Stimulated activated CD8-positive, alpha-beta memory T cell treated with anti-CD3 and anti-CD28 coated beads, Interleukin-15, amount 100 ng/mL, for 48 hours (primary cell): ENCODE measurements at regions not wholly inside any gene's neighbourhood (a gene's known extent, or its start where the extent isn't known, plus 50 kb on each side); places are given as distances from the start of the nearest gene placed in this dataset.
"Not testable (repeated sequence)": the region's sequence is repeated elsewhere in the genome, so short reads cannot be mapped to it uniquely, and the experiment has no call there.

Experiments
- DNase-seq, 2 donors: peaks; one replicate each; pipeline ENCODE4 v3.0.0-alpha.2; 2020; ENCODE audit warnings: low read depth in 2 of 2

GRCh38 chr4:28075401-28075956 lies 1214.8 kb downstream of the STIM2 start:
- no peak for DNase-seq

- not testable (repeated sequence) for DNase-seq
Observed at GRCh38 chr4:28077203-28077602, 1216.6 kb downstream of the STIM2 start.

DNA sequence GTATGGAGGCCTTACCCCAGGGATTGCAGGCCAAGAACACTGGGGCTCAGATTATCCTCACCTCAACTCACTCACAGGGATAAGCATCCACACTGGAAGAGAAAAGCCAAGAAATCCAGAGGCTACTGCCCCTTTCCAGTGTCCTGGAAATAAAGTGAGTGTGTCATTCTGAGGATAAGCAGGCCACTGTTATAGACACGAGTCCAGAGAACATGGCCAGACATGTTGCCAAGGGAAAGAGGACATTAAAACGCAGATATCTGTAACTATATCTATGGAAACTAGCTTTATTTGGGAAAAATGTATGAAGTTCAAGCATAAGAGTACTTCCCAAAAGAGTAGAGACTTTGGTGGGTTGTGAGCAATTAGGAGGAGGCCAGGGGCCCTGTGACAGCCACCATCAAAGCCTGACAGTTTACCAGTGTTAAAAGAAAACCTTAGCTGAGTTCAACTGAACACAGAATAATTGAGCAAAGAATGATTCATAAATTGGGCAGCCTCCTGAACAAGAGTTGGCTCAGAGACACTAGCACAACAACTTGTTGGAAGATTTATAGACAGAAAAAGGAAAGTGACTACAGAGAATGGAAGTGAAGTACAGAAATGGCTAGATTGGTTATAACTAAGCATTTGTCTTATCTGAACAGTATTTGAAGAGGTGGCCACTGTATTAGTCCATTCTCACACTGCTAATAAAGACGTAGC lies 1222.2 kb downstream of the STIM2 start:
- DNase-seq: no peak

DNA sequence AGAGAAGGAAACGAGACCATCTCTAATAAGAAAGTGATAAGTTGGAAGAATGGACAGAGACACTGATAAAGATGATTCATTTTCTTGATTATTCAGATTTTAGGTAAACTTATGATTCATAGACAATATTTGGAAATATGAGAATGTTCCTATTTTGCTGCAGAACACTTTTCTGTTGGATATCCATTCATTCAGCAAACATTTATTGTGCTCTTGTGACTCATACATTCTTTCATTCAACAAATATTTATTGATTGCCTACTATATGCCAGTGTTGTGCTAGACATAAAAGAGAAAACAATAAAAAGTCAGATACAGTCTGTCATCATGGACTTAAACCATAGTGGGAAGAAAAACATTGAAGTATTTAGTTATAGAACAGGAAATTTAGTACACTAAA lies 1232.0 kb downstream of the STIM2 start:
- no peak for DNase-seq

- no peak for DNase-seq
Observed at GRCh38 chr4:28093071-28093470, 1232.4 kb downstream of the STIM2 start.

- DNase-seq: no peak
Observed at GRCh38 chr4:28101583-28101982, 1240.9 kb downstream of the STIM2 start.

- no peak for DNase-seq
Observed at GRCh38 chr4:28105271-28105859, 1244.7 kb downstream of the STIM2 start.

- no peak for DNase-seq
Observed at GRCh38 chr4:28106155-28106554, 1245.5 kb downstream of the STIM2 start.

DNA sequence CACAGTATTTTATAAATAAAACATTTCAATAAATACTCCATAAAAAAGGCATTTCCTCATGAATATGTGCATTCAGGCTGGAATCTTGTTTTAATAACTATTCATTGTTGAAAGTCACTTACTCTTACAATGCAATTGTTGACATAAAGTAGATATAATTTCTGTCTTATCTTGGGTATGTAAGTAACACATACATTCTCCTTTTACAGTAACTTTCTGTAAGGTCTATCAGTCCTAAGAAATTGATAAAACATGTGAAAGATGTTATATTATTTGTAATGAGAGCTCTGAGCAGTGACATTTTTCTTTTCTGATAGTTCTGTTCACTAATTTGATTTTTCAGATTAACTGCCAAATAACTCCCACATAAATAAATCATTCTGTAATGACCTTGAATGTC lies 1249.2 kb downstream of the STIM2 start:
- no peak for DNase-seq

DNA sequence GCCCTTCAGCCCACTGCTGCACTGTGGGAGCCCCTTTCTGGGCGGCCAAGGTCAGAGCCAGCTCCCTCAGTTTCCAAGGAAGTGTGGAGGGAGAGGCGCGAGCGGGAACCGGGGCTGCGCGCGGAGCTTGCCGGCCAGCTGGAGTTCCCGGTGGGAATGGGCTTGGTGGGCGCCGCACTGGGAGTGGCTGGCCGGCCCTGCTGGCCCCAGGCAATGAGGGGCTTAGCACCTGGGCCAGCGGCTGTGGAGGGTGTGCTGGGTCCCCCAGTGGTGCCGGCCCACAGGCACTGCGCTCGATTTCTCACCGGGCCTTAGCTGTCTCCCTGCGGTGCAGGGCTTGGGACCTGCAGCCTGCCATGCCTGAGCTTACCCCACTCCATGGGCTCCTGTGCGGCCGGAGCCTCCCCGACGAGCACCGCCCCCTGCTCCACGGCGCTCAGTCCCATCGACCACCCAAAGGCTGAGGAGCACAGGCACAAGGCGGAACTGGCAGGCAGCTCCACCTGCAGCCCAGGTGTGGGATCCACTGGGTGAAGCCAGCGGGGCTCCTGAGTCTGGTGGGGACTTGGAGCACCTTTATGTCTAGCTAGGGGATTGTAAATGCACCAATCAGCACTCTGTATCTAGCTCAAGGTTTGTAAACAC lies 1252.2 kb downstream of the STIM2 start:
- DNase-seq: not testable (repeated sequence)

DNA sequence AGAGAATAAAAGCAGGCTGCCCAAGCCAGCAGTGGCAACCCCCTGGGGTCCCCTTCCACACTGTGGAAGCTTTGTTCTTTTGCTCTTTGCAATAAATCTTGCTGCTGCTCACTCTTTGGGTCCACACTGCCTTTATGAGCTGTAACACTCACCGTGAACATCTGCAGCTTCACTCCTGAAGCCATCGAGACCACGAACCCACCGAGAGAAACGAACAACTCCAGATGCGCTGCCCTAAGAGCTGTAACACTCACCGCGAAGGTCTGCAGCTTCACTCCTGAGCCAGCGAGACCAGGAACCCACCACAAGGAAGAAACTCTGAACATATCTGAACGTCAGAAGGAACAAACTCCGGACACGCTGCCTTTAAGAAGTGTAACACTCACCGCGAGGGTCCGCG lies 1252.9 kb downstream of the STIM2 start:
- not testable (repeated sequence) for DNase-seq

DNA sequence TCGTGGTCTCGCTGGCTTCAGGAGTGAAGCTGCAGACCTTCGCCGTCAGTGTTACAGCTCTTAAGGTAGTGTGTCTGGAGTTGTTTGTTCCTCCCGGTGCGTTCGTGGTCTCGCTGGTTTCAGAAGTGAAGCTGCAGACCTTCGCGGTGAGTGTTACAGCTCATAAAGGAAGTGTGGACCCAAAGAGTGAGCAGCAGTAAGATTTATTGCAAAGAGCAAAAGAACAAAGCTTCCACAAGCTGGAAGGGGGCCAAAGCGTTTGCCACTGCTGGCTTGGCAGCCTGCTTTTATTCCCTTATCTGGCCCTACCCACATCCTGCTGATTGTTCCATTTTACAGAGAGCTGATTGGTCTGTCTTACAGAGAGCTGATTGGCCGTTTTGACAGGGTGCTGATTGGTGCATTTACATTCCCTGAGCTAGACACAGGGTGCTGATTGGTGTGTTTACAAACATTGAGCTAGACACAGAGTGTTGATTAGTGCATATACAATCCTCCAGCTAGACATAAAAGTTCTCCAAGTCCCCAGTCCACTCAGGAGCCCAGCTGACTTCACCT lies 1256.0 kb downstream of the STIM2 start:
- not testable (repeated sequence) for DNase-seq

DNA sequence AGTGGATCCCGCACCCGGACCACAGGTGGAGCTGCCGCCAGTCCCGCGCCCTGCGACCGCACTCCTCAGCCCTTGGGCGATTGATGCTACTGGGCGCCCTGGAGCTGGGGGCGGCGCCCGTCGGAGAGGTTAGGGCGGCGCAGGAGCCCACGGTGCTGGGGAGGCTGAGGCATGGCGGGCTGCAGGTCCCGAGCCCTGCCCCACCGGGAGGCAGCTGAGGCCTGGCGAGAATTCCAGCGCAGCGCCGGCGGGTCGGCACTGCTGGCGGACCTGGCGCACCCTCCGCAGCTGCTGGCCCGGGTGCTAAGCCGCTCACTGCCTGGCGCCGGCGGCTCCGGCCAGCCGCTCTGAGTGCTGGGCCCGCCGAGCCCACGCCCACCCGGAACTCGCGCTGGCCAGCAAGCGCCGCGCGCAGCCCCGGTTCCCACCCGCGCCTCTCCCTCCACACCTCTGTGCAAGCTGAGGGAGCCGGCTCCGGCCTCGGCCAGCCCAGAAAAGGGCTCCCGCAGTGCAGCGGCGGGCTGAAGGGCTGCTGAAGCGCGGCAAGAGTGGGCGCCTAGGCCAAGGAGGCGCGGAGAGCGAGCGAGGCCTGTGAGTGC lies 1256.5 kb downstream of the STIM2 start:
- DNase-seq: no peak

DNA sequence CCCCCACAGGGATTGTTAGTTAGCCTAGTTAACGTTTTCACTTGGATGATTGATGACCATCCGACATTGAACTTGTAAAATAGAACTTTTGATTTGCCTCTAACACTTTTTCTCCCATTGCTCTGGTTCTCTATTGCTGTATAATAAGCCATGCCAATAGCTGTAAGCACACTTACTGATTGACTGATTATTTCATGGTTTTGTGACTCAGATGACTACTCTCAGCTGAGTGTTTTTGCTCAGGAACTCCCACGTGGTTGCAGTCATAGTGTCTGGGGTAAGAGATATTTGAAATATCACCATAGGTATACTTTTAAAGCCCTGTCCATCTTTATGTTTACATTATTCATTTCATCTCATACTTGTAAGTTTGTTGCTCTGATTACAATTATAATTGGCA lies 1285.5 kb downstream of the STIM2 start:
- DNase-seq: no peak

- no peak for DNase-seq
Observed at GRCh38 chr4:28148221-28148620, 1287.6 kb downstream of the STIM2 start.

- no peak for DNase-seq
Observed at GRCh38 chr4:28149762-28150161, 1289.1 kb downstream of the STIM2 start.

- no peak for DNase-seq
Observed at GRCh38 chr4:28151314-28151713, 1290.7 kb downstream of the STIM2 start.

DNA sequence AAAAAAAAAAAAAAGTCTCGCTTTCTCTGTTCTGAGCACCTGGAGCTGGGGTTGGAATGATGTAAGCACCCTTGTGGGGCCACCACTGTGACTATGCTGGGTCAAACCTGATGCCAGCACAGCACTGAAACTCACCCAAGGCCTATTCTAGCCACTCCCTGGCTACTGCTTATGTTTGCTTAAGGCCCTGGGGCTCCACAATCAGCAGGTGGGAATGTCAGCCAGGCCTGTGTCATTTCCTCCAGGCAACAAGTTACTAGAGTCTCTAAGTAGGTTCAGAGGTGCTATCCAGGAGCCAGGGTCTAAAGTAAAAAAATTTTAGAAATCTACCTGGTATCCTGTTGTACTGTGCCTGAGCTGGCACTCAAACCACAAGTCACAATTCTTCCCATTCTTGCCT lies 1306.8 kb downstream of the STIM2 start:
- no peak for DNase-seq

- DNase-seq: no peak
Observed at GRCh38 chr4:28176942-28177341, 1316.3 kb downstream of the STIM2 start.

DNA sequence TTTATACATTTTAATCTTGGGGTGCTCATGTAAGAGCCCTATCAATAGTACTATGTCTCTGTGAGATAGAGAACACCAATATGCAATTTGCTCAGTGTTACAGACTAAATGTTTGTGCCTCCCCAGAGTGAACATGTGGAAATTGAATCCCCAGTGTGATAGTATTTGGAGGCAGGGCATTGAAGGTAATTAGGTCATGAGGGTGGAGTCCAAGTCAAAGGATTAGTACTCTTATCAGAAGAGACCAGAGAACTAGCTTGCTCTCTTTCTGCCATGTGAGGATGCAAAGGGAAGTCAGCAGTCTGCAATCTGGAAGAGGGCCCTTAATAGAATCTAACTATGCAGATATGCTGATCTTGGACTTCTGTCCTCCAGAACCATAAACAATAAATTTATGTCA lies 1317.0 kb downstream of the STIM2 start:
- DNase-seq: no peak

GRCh38 chr4:28179126-28179525 lies 1318.5 kb downstream of the STIM2 start:
- no peak for DNase-seq

- DNase-seq: no peak
Observed at GRCh38 chr4:28209371-28209924, 1348.8 kb downstream of the STIM2 start.
